ENCODE measurements at regions not wholly inside any gene's neighbourhood (a gene's known extent, or its start where the extent isn't known, plus 50 kb on each side); places are given as distances from the start of the nearest gene placed in this dataset.

DNA sequence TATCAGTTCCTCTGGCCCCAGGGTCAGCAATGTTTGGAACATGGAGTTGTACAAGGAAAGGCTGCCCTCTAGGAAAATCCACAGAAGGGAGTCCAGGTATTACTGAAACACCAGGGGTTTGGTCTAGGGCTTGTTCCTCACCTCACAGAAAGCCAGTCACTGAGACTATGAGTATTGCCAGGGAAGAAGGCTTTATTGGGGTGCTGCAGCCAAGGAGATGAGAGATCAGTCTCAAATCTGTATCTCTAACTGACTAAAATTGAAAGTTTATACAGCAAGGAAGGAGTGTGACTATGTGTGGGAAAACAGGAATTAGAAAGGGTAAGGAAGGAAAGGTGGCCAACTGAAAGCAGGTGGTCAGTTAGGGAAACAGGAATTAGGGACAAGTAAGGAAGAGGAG, 172.3 kb downstream of the LYPLAL1 start:
- Histone ChIP-seq H3K79me2 (ENCODE audit: insufficient read depth, low read length) (no peaks in the 10 kb centered on the region), H3K36me3 (ENCODE audit: insufficient read depth, low read length) (no peaks in the 10 kb centered on the region)
- TF ChIP-seq, protein P1, sequence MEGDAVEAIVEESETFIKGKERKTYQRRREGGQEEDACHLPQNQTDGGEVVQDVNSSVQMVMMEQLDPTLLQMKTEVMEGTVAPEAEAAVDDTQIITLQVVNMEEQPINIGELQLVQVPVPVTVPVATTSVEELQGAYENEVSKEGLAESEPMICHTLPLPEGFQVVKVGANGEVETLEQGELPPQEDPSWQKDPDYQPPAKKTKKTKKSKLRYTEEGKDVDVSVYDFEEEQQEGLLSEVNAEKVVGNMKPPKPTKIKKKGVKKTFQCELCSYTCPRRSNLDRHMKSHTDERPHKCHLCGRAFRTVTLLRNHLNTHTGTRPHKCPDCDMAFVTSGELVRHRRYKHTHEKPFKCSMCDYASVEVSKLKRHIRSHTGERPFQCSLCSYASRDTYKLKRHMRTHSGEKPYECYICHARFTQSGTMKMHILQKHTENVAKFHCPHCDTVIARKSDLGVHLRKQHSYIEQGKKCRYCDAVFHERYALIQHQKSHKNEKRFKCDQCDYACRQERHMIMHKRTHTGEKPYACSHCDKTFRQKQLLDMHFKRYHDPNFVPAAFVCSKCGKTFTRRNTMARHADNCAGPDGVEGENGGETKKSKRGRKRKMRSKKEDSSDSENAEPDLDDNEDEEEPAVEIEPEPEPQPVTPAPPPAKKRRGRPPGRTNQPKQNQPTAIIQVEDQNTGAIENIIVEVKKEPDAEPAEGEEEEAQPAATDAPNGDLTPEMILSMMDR (IDR thresholded peaks at IDR 0.05; ENCODE audit: extremely low read depth, low read depth, low read length): no peak

DNA sequence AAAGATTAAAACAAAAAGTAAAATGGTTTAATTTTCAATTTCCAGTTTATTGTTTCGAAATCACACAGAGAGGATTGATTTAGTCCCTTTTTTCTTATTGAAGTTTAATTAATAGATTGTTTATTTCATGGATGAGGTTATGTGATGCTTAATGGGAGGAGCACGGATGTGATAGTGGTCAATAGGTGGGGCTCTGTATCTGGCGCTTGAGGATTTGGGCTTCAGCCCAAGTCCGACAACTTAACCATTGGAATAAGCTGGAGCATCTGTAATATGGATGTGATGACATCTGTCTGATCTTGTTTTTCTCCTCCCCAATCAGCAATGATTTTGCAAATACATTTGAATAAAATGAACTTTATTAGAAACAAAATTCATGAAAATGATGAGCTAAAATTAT, 169.2 kb downstream of the LYPLAL1 start:
- Histone ChIP-seq H3K4me3 (ENCODE audit: insufficient read depth, low read length) (no peak overlapping the region), H3K4me2 (ENCODE audit: insufficient read depth, low read length) (no peak overlapping the region)
- TF ChIP-seq, protein P1 (IDR thresholded peaks at IDR 0.05; ENCODE audit: extremely low read depth, low read depth, low read length): no peak

More for the DNA sequence above, 172.3 kb downstream of the LYPLAL1 start:
- Histone ChIP-seq H3K4me1 (ENCODE audit: insufficient read depth, low read length) (peaks cover 2% of the 10 kb centered on the region), H3K4me2 (ENCODE audit: insufficient read depth, low read length) (no peak overlapping the region), H3K9me3 (ENCODE audit: low read depth, low read length) (peaks cover 4% of the 10 kb centered on the region), H3K27me3 (ENCODE audit: insufficient read depth, low read length) (no peaks in the 10 kb centered on the region), H2AFZ (ENCODE audit: low read length) (no peak overlapping the region), H3K4me3 (ENCODE audit: insufficient read depth, low read length) (no peak overlapping the region), H4K20me1 (ENCODE audit: insufficient read depth, low read length) (no peaks in the 10 kb centered on the region), H3K27ac (ENCODE audit: low read depth, low read length) (no peak overlapping the region)
- DNase-seq (ENCODE audit: insufficient read length, low spot score, missing footprints): no peak

DNA sequence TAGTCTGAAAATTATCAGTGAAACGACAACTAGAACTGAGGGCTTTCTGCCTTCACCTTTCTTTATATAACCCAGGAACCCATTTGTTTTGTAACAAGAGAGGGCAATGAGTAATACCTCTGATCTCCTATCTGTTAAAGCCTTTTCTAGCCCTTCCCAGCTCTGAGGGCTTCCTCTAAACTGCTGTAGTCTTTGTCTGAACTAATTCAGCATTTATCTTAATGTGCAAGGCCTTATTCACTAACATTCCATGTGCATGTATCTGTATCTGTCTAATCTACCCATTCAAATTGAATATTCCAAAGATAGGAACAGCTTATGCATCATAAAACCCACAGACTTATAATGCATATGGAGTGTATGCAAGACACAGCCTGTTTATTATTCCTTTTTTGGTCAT, 167.1 kb downstream of the LYPLAL1 start:
- no peaks in the 10 kb centered on the region for H3K79me2 ChIP-seq (ENCODE audit: insufficient read depth, low read length)
- no peak overlapping the region for H3K4me2 ChIP-seq (ENCODE audit: insufficient read depth, low read length)
- H4K20me1 ChIP-seq (ENCODE audit: insufficient read depth, low read length): no peaks in the 10 kb centered on the region
- no peaks in the 10 kb centered on the region for H3K36me3 ChIP-seq (ENCODE audit: insufficient read depth, low read length)
- TF ChIP-seq, protein P1 (IDR thresholded peaks at IDR 0.05; ENCODE audit: extremely low read depth, low read depth, low read length): no peak
- no peak overlapping the region for H3K4me3 ChIP-seq (ENCODE audit: insufficient read depth, low read length)
- H3K27me3 ChIP-seq (ENCODE audit: insufficient read depth, low read length): no peaks in the 10 kb centered on the region
- H3K9me3 ChIP-seq (ENCODE audit: low read depth, low read length): peaks cover under 1% of the 10 kb centered on the region
- H2AFZ ChIP-seq (ENCODE audit: low read length): no peak overlapping the region
- H3K27ac ChIP-seq (ENCODE audit: low read depth, low read length): no peak overlapping the region
- no peak for DNase-seq (ENCODE audit: insufficient read length, low spot score, missing footprints)
- peaks cover 20% of the 10 kb centered on the region for H3K4me1 ChIP-seq (ENCODE audit: insufficient read depth, low read length)

More for the DNA sequence above, 169.2 kb downstream of the LYPLAL1 start:
- H3K27ac ChIP-seq (ENCODE audit: low read depth, low read length): no peak overlapping the region
- no peaks in the 10 kb centered on the region for H3K27me3 ChIP-seq (ENCODE audit: insufficient read depth, low read length)
- no peak overlapping the region for H2AFZ ChIP-seq (ENCODE audit: low read length)
- peaks cover 4% of the 10 kb centered on the region for H3K9me3 ChIP-seq (ENCODE audit: low read depth, low read length)
- DNase-seq (ENCODE audit: insufficient read length, low spot score, missing footprints): no peak
- no peaks in the 10 kb centered on the region for H4K20me1 ChIP-seq (ENCODE audit: insufficient read depth, low read length)
- H3K4me1 ChIP-seq (ENCODE audit: insufficient read depth, low read length): peaks cover 20% of the 10 kb centered on the region
- H3K79me2 ChIP-seq (ENCODE audit: insufficient read depth, low read length): no peaks in the 10 kb centered on the region
- no peaks in the 10 kb centered on the region for H3K36me3 ChIP-seq (ENCODE audit: insufficient read depth, low read length)

DNA sequence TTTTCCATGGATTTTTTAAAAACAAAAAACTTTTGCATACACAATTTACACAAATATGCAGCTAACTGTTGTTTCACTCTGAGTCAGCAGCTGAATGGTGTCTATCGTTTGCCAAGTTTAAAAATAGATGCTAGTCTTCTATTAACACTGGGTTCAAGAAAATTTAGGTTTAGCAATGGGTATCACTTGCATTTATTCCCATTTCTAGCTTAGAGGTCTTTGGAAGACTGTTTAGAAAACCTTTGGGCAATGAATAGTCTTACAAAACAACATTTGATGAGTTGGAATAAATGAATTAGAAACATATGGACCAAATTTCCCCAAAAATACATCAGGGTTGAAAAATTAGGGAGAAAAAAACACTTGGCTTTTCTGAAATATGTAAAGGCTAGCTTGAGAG, 165.8 kb downstream of the LYPLAL1 start:
- peak overlapping the region; percentile 35 for H3K4me2 ChIP-seq (ENCODE audit: insufficient read depth, low read length)
- TF ChIP-seq, protein P1 (IDR thresholded peaks at IDR 0.05; ENCODE audit: extremely low read depth, low read depth, low read length): no peak
- no peak for DNase-seq (ENCODE audit: insufficient read length, low spot score, missing footprints)

More for the DNA sequence above, 165.8 kb downstream of the LYPLAL1 start:
- Histone ChIP-seq H2AFZ (ENCODE audit: low read length) (peak overlapping the region; percentile 32), H4K20me1 (ENCODE audit: insufficient read depth, low read length) (no peaks in the 10 kb centered on the region), H3K27ac (ENCODE audit: low read depth, low read length) (peak overlapping the region; percentile 39), H3K9me3 (ENCODE audit: low read depth, low read length) (no peaks in the 10 kb centered on the region), H3K4me3 (ENCODE audit: insufficient read depth, low read length) (no peak overlapping the region), H3K4me1 (ENCODE audit: insufficient read depth, low read length) (peaks cover 20% of the 10 kb centered on the region), H3K79me2 (ENCODE audit: insufficient read depth, low read length) (no peaks in the 10 kb centered on the region), H3K27me3 (ENCODE audit: insufficient read depth, low read length) (no peaks in the 10 kb centered on the region), H3K36me3 (ENCODE audit: insufficient read depth, low read length) (no peaks in the 10 kb centered on the region)
